H9 (cell line): ENCODE measurements at regions not wholly inside any gene's neighbourhood (a gene's known extent, or its start where the extent isn't known, plus 50 kb on each side); places are given as distances from the start of the nearest gene placed in this dataset.

Experiments
- DNase-seq: peaks from one replicate; pipeline ENCODE4 v3.0.0-alpha.2; 2017
- H2AFZ ChIP-seq: one replicate; pipeline ENCODE4 v1.6.1; 2013; ENCODE audit warnings: mild to moderate bottlenecking, low read length, control low read depth, moderate library complexity
- H2AK5ac ChIP-seq: 2 replicates; pipeline ENCODE4 v1.6.1; 2013; ENCODE audit warnings: low read length, control low read depth, mixed read lengths; ENCODE audit not compliant: insufficient read length
- H2BK120ac ChIP-seq: one replicate; pipeline ENCODE4 v1.6.1; 2013; ENCODE audit warnings: low read depth, mild to moderate bottlenecking, low read length, control low read depth, inconsistent platforms; ENCODE audit not compliant: poor library complexity, severe bottlenecking
- H2BK12ac ChIP-seq: 2 replicates; pipeline ENCODE4 v1.6.1; 2013; ENCODE audit warnings: low read length, control low read depth, mixed read lengths, low read depth; ENCODE audit not compliant: insufficient read length
- H2BK15ac ChIP-seq: 2 replicates; pipeline ENCODE4 v1.6.1; 2013; ENCODE audit warnings: low read depth, low read length, control low read depth
- H2BK20ac ChIP-seq: one replicate; pipeline ENCODE4 v1.6.1; 2013; ENCODE audit warnings: low read depth, mild to moderate bottlenecking, low read length, control low read depth, inconsistent platforms; ENCODE audit not compliant: poor library complexity, severe bottlenecking
- H2BK5ac ChIP-seq: 2 replicates; pipeline ENCODE4 v1.6.1; 2013; ENCODE audit warnings: low read length, control low read depth, mixed read lengths; ENCODE audit not compliant: insufficient read length
- H3K14ac ChIP-seq: 2 replicates; pipeline ENCODE4 v1.6.1; 2013; ENCODE audit warnings: low read length, control low read depth; ENCODE audit not compliant: insufficient read depth
- H3K18ac ChIP-seq: 2 replicates; pipeline ENCODE4 v1.6.1; 2013; ENCODE audit warnings: low read depth, mild to moderate bottlenecking, mixed read lengths, low read length, control low read depth; ENCODE audit not compliant: insufficient read length
- H3K23ac ChIP-seq: 2 replicates; pipeline ENCODE4 v1.6.1; 2013; ENCODE audit warnings: low read length, control low read depth, mixed read lengths, low read depth; ENCODE audit not compliant: insufficient read length
- H3K23me2 ChIP-seq: 2 replicates; pipeline ENCODE4 v1.6.1; 2013; ENCODE audit warnings: low read depth, mild to moderate bottlenecking, mixed read lengths, low read length, control low read depth; ENCODE audit not compliant: insufficient read length, poor library complexity, severe bottlenecking
- H3K27ac ChIP-seq: 2 replicates; pipeline ENCODE4 v1.5.1; 2013; ENCODE audit warnings: low read length, control low read depth, mixed read lengths, low read depth; ENCODE audit not compliant: insufficient read length
- H3K27me3 ChIP-seq: 2 replicates; pipeline ENCODE4 v1.6.1; 2013; ENCODE audit warnings: low read length, control low read depth, inconsistent platforms; ENCODE audit not compliant: insufficient read depth
- H3K4ac ChIP-seq: 2 replicates; pipeline ENCODE4 v1.6.1; 2013; ENCODE audit warnings: low read depth, mild to moderate bottlenecking, control low read depth, inconsistent platforms, low read length, moderate library complexity
- H3K4me1 ChIP-seq: 2 replicates; pipeline ENCODE4 v1.6.1; 2013; ENCODE audit warnings: low read length, control low read depth, inconsistent platforms; ENCODE audit not compliant: insufficient read depth
- H3K4me2 ChIP-seq: 2 replicates; pipeline ENCODE4 v1.6.1; 2013; ENCODE audit warnings: low read length, control low read depth, mixed read lengths; ENCODE audit not compliant: insufficient read length, insufficient read depth
- H3K56ac ChIP-seq: 2 replicates; pipeline ENCODE4 v1.6.1; 2013; ENCODE audit warnings: low read depth, mild to moderate bottlenecking, mixed read lengths, low read length, control low read depth; ENCODE audit not compliant: insufficient read length
- H3K79me1 ChIP-seq: 2 replicates; pipeline ENCODE4 v1.6.1; 2013; ENCODE audit warnings: low read depth, mild to moderate bottlenecking, moderate library complexity, low read length, control low read depth, inconsistent platforms; ENCODE audit not compliant: insufficient read depth, poor library complexity, severe bottlenecking
- H3K79me2 ChIP-seq: 2 replicates; pipeline ENCODE4 v1.6.1; 2013; ENCODE audit warnings: low read length, control low read depth, inconsistent platforms; ENCODE audit not compliant: insufficient read depth
- H3K9ac ChIP-seq: 2 replicates; pipeline ENCODE4 v1.6.1; 2013; ENCODE audit warnings: low read length, control low read depth, mixed read lengths; ENCODE audit not compliant: insufficient read length; ENCODE audit errors: extremely low read depth
- H3K9me3 ChIP-seq: one replicate; pipeline ENCODE4 v1.6.1; 2013; ENCODE audit warnings: low read depth, low read length, inconsistent platforms; ENCODE audit not compliant: control insufficient read depth
- H3T11ph ChIP-seq: one replicate; pipeline ENCODE4 v1.6.1; 2013; ENCODE audit warnings: mild to moderate bottlenecking, low read length, control low read depth, inconsistent platforms
- H4K20me1 ChIP-seq: one replicate; pipeline ENCODE4 v1.6.1; 2013; ENCODE audit not compliant: control insufficient read depth, insufficient read length, insufficient read depth
- H4K5ac ChIP-seq: 2 replicates; pipeline ENCODE4 v1.6.1; 2013; ENCODE audit warnings: low read depth, mild to moderate bottlenecking, mixed read lengths, low read length, control low read depth; ENCODE audit not compliant: insufficient read length
- H4K8ac ChIP-seq: replicated peaks from 2 replicates; pipeline ENCODE4 v1.6.1; 2013; ENCODE audit warnings: low read length, control low read depth, mixed read lengths, low read depth; ENCODE audit not compliant: insufficient read length
- H4K91ac ChIP-seq: 2 replicates; pipeline ENCODE4 v1.6.1; 2013; ENCODE audit warnings: low read depth, mild to moderate bottlenecking, moderate library complexity, mixed read lengths, low read length, control low read depth; ENCODE audit not compliant: insufficient read length
- H3K27ac Mint-ChIP-seq, 3 experiments: 2 replicates in 2 of 3; 3 replicates in 1 of 3; pipeline ENCODE4 v1.8.0; 2020 to 2021; ENCODE audit warnings: mixed read lengths in 3 of 3, mild to moderate bottlenecking in 1 of 3, moderate library complexity in 1 of 3
- H3K27me3 Mint-ChIP-seq: 2 replicates; pipeline ENCODE4 v1.8.0; 2021; ENCODE audit warnings: low read depth, mild to moderate bottlenecking, moderate library complexity, mixed read lengths
- H3K36me3 Mint-ChIP-seq, 3 experiments: 2 replicates in 2 of 3; 3 replicates in 1 of 3; pipeline ENCODE4 v1.8.0; 2020 to 2021; ENCODE audit warnings: low read depth in 3 of 3, mixed read lengths in 3 of 3; ENCODE audit not compliant: insufficient read depth in 1 of 3
- H3K4me1 Mint-ChIP-seq, 2 experiments: 2 replicates each; pipeline ENCODE4 v1.8.0; 2020; ENCODE audit warnings: mixed read lengths in 2 of 2
- H3K4me3 Mint-ChIP-seq, 2 experiments: 2 replicates in 1 of 2; 3 replicates in 1 of 2; pipeline ENCODE4 v1.8.0; 2020 to 2021; ENCODE audit warnings: mild to moderate bottlenecking in 2 of 2, mixed read lengths in 2 of 2, moderate library complexity in 1 of 2
- H3K9me3 Mint-ChIP-seq, 2 experiments: 2 replicates in 1 of 2; 3 replicates in 1 of 2; pipeline ENCODE4 v1.8.0; 2020; ENCODE audit warnings: mild to moderate bottlenecking in 2 of 2, mixed read lengths in 2 of 2, moderate library complexity in 1 of 2
- TF ChIP-seq, protein P1 (sequence below): fragments of 200-600 bp; sonication (generic); conservative IDR thresholded peaks from 3 replicates; pipeline ENCODE4 v1.8.0; 2021; ENCODE audit warnings: antibody characterized with exemption, mild to moderate bottlenecking

DNA sequence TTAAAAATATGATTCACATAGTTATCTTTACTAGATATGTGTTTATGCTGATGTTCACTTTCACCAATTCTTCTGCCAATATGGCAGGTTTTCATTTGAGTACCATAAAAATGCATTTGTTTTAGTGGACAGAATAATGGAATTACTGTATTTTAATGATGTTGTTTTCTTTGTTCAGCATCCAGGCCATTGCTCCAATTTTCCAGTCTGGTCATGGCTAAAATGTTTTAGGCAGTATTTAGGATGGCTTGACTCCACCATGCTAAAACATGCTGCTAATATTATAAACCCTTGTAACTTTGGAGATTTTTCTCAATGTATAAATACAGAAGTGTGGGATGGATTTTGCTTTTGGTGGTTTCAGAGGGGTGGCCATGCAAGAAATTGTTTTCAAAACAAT lies 273.0 kb upstream of the RPS23 start:
- H2AFZ ChIP-seq = no peak overlapping the region
- H3K23ac ChIP-seq = no peak overlapping the region
- no peak overlapping the region for H3K27ac ChIP-seq
- H3K4me2 ChIP-seq = no peak overlapping the region
- no peak overlapping the region for H3T11ph ChIP-seq
- H3K36me3 Mint-ChIP-seq = peaks cover 0 to 1% (median 0%) of the 10 kb centered on the region in 3 experiments; a peak in 2 of 7 replicates
- no peaks in the 10 kb centered on the region for H3K9me3 ChIP-seq
- no peaks in the 10 kb centered on the region for H3K79me2 ChIP-seq
- H4K20me1 ChIP-seq = no peaks in the 10 kb centered on the region
- no peak overlapping the region for H4K5ac ChIP-seq
- H3K4me1 Mint-ChIP-seq = peaks cover 9 to 10% of the 10 kb centered on the region in 2 experiments
- no peak overlapping the region for H3K56ac ChIP-seq
- no peak overlapping the region for H3K27ac Mint-ChIP-seq
- no peak overlapping the region for H3K4me3 Mint-ChIP-seq
- H2AK5ac ChIP-seq = no peak overlapping the region
- H2BK120ac ChIP-seq = no peak overlapping the region
- no peak overlapping the region for H2BK12ac ChIP-seq
- H3K79me1 ChIP-seq = no peaks in the 10 kb centered on the region
- no peak overlapping the region for H2BK20ac ChIP-seq
- H2BK5ac ChIP-seq = no peak overlapping the region
- H3K4ac ChIP-seq = no peak overlapping the region
- H3K18ac ChIP-seq = no peak overlapping the region
- no peak overlapping the region for H4K8ac ChIP-seq
- H3K9ac ChIP-seq = no peak overlapping the region
- no peak for DNase-seq
- H3K9me3 Mint-ChIP-seq = no peaks in the 10 kb centered on the region
- H3K27me3 Mint-ChIP-seq = no peaks in the 10 kb centered on the region
- H3K23me2 ChIP-seq = no peaks in the 10 kb centered on the region
- H4K91ac ChIP-seq = no peak overlapping the region
- no peak overlapping the region for H3K14ac ChIP-seq
- no peaks in the 10 kb centered on the region; the same call in 1 of the 2 replicates for H3K27me3 ChIP-seq
- H2BK15ac ChIP-seq = no peak overlapping the region
- TF ChIP-seq, protein P1, sequence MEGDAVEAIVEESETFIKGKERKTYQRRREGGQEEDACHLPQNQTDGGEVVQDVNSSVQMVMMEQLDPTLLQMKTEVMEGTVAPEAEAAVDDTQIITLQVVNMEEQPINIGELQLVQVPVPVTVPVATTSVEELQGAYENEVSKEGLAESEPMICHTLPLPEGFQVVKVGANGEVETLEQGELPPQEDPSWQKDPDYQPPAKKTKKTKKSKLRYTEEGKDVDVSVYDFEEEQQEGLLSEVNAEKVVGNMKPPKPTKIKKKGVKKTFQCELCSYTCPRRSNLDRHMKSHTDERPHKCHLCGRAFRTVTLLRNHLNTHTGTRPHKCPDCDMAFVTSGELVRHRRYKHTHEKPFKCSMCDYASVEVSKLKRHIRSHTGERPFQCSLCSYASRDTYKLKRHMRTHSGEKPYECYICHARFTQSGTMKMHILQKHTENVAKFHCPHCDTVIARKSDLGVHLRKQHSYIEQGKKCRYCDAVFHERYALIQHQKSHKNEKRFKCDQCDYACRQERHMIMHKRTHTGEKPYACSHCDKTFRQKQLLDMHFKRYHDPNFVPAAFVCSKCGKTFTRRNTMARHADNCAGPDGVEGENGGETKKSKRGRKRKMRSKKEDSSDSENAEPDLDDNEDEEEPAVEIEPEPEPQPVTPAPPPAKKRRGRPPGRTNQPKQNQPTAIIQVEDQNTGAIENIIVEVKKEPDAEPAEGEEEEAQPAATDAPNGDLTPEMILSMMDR = no peak
- H3K4me1 ChIP-seq = no peaks in the 10 kb centered on the region
